WERI-Rb-1 (cell line): ENCODE measurements at regions not wholly inside any gene's neighbourhood (a gene's known extent, or its start where the extent isn't known, plus 50 kb on each side); places are given as distances from the start of the nearest gene placed in this dataset.

Experiments
- DNase-seq: peaks from one replicate; pipeline ENCODE4 v3.0.0-alpha.2; 2020
- H3K27ac ChIP-seq: fragments of 250-450 bp; sonication (Bioruptor Pico); 2 replicates; pipeline ENCODE4 v1.5.1; 2020; ENCODE audit warnings: mild to moderate bottlenecking, moderate library complexity
- H3K27me3 ChIP-seq: fragments of 250-450 bp; sonication (Bioruptor Pico); 2 replicates; pipeline ENCODE4 v1.5.1; 2021; ENCODE audit warnings: mild to moderate bottlenecking, low read depth, moderate library complexity; ENCODE audit not compliant: insufficient read depth, severe bottlenecking
- H3K36me3 ChIP-seq: fragments of 250-450 bp; sonication (Bioruptor Pico); 2 replicates; pipeline ENCODE4 v1.5.1; 2020; ENCODE audit warnings: mild to moderate bottlenecking, moderate library complexity
- H3K4me3 ChIP-seq: 2 replicates; pipeline ENCODE4 v1.5.1; 2011; ENCODE audit warnings: low read depth, mild to moderate bottlenecking, control low read depth, low read length
- H3K9me3 ChIP-seq: fragments of 250-450 bp; sonication (Bioruptor Pico); 2 replicates; pipeline ENCODE4 v1.5.1; 2021; ENCODE audit warnings: mild to moderate bottlenecking, moderate library complexity; ENCODE audit not compliant: severe bottlenecking
- CTCF ChIP-seq: IDR thresholded peaks from 2 replicates; pipeline ENCODE4 v1.5.1; 2011; ENCODE audit warnings: low read depth, mild to moderate bottlenecking, control low read depth, inconsistent platforms, low read length

- no peak for DNase-seq
- Histone ChIP-seq H3K27ac (no peak overlapping the region), H3K27me3 (no peaks in the 10 kb centered on the region), H3K36me3 (no peaks in the 10 kb centered on the region), H3K9me3 (no peaks in the 10 kb centered on the region), H3K4me3 (no peak overlapping the region)
- no peak for TF ChIP-seq CTCF
Observed at GRCh38 chr12:43252585-43252984, 299.4 kb downstream of the ADAMTS20 start.

- DNase-seq = no peak
- H3K36me3 ChIP-seq = no peaks in the 10 kb centered on the region
- no peak overlapping the region for H3K27ac ChIP-seq
- no peak for TF ChIP-seq CTCF
- peaks cover 2% of the 10 kb centered on the region for H3K27me3 ChIP-seq
- no peaks in the 10 kb centered on the region for H3K9me3 ChIP-seq
- H3K4me3 ChIP-seq = no peak overlapping the region
Observed at GRCh38 chr12:43245947-43246346, 306.1 kb downstream of the ADAMTS20 start.

GRCh38 chr12:43241986-43242385, 310.0 kb downstream of the ADAMTS20 start:
- Histone ChIP-seq H3K27ac (no peak overlapping the region), H3K4me3 (no peak overlapping the region), H3K9me3 (no peaks in the 10 kb centered on the region), H3K36me3 (no peaks in the 10 kb centered on the region), H3K27me3 (peaks cover 2% of the 10 kb centered on the region)
- no peak for TF ChIP-seq CTCF
- DNase-seq = no peak

- H3K27me3 ChIP-seq = no peaks in the 10 kb centered on the region
- DNase-seq = no peak
- H3K9me3 ChIP-seq = no peaks in the 10 kb centered on the region
- H3K4me3 ChIP-seq = no peak overlapping the region
- TF ChIP-seq CTCF = no peak
- no peaks in the 10 kb centered on the region for H3K36me3 ChIP-seq
- no peak overlapping the region for H3K27ac ChIP-seq
Observed at GRCh38 chr12:43238281-43238680, 313.7 kb downstream of the ADAMTS20 start.

- Histone ChIP-seq H3K36me3 (no peaks in the 10 kb centered on the region), H3K27ac (no peak overlapping the region), H3K27me3 (no peaks in the 10 kb centered on the region), H3K4me3 (no peak overlapping the region), H3K9me3 (no peaks in the 10 kb centered on the region)
- no peak for TF ChIP-seq CTCF
- DNase-seq = no peak
Observed at GRCh38 chr12:43237238-43237879, 314.6 kb downstream of the ADAMTS20 start.

- no peak for TF ChIP-seq CTCF
- Histone ChIP-seq H3K36me3 (no peaks in the 10 kb centered on the region), H3K9me3 (no peaks in the 10 kb centered on the region), H3K4me3 (no peak overlapping the region), H3K27ac (no peak overlapping the region), H3K27me3 (no peaks in the 10 kb centered on the region)
- DNase-seq = no peak
Observed at GRCh38 chr12:43235721-43236120, 316.3 kb downstream of the ADAMTS20 start.
